AG09319 (cell line): ENCODE measurements at regions not wholly inside any gene's neighbourhood (a gene's known extent, or its start where the extent isn't known, plus 50 kb on each side); places are given as distances from the start of the nearest gene placed in this dataset.

Source experiments
- DNase-seq: peaks from one replicate; pipeline ENCODE4 v3.0.0-alpha.2; 2010; ENCODE audit warnings: low read depth; ENCODE audit errors: extremely low read depth
- CTCF ChIP-seq: IDR thresholded peaks from 2 replicates; pipeline ENCODE4 v1.5.1; 2011; ENCODE audit warnings: low read depth, mild to moderate bottlenecking, inconsistent platforms, low read length, moderate library complexity

GRCh38 chr3:30495172-30496065 is 111.0 kb upstream of the TGFBR2 start:
- no peak for DNase-seq
- no peak for TF ChIP-seq CTCF

GRCh38 chr3:30496066-30496966 is 110.1 kb upstream of the TGFBR2 start:
- no peak for TF ChIP-seq CTCF
- no peak for DNase-seq

- no peak for DNase-seq
- TF ChIP-seq CTCF: no peak
Measured at GRCh38 chr3:30498587-30498967, 107.8 kb upstream of the TGFBR2 start.

GRCh38 chr3:30500666-30501399 is 105.6 kb upstream of the TGFBR2 start:
- no peak for TF ChIP-seq CTCF
- DNase-seq: no peak

GRCh38 chr3:30501526-30501925 is 104.9 kb upstream of the TGFBR2 start:
- TF ChIP-seq CTCF: no peak
- DNase-seq: no peak

- TF ChIP-seq CTCF: no peak
- DNase-seq: no peak
Measured at GRCh38 chr3:30502051-30502741, 104.2 kb upstream of the TGFBR2 start.
